Fibroblast of lung (primary cell): ENCODE measurements at regions not wholly inside any gene's neighbourhood (a gene's known extent, or its start where the extent isn't known, plus 50 kb on each side); places are given as distances from the start of the nearest gene placed in this dataset.

Source experiments
- DNase-seq, 2 donors: peaks; one replicate each; pipeline versions ENCODE4 v3.0.0 to v3.0.0-alpha.2; 2010; ENCODE audit warnings: low read depth in 2 of 2
- H2AFZ ChIP-seq: 2 replicates; pipeline ENCODE4 v1.5.1; 2012; ENCODE audit warnings: low read length, control low read depth, inconsistent platforms
- H3K27ac ChIP-seq: 2 replicates; pipeline ENCODE4 v1.5.1; 2011; ENCODE audit warnings: low read length, control low read depth; ENCODE audit not compliant: insufficient read depth
- H3K27me3 ChIP-seq: 2 replicates; pipeline ENCODE4 v1.5.1; 2011; ENCODE audit warnings: mild to moderate bottlenecking, low read length; ENCODE audit not compliant: control insufficient read depth, insufficient read depth
- H3K36me3 ChIP-seq: 2 replicates; pipeline ENCODE4 v1.5.1; 2011; ENCODE audit warnings: low read length; ENCODE audit not compliant: control insufficient read depth, insufficient read depth
- H3K4me1 ChIP-seq: 2 replicates; pipeline ENCODE4 v1.5.1; 2011; ENCODE audit warnings: low read length; ENCODE audit not compliant: control insufficient read depth, insufficient read depth; ENCODE audit errors: extremely low read depth
- H3K4me2 ChIP-seq: 2 replicates; pipeline ENCODE4 v1.5.1; 2011; ENCODE audit warnings: low read length, control low read depth; ENCODE audit not compliant: insufficient read depth; ENCODE audit errors: extremely low read depth
- H3K4me3 ChIP-seq, 4 experiments: fragments of 200-600 bp in 1 of 4; sonication (generic) in 1 of 4; replicated peaks in 1 of 4; 2 replicates each; pipeline ENCODE4 v1.5.1; 2011 to 2016; ENCODE audit warnings: low read length in 4 of 4, low read depth in 3 of 4, mild to moderate bottlenecking in 3 of 4, control low read depth in 2 of 4, inconsistent platforms in 1 of 4, mixed read lengths in 1 of 4; ENCODE audit not compliant: insufficient read depth in 1 of 4; ENCODE audit errors: control extremely low read depth in 1 of 4
- H3K79me2 ChIP-seq: 2 replicates; pipeline ENCODE4 v1.5.1; 2012; ENCODE audit warnings: mild to moderate bottlenecking, low read length, inconsistent platforms; ENCODE audit not compliant: control insufficient read depth, insufficient read depth
- H3K9ac ChIP-seq: 2 replicates; pipeline ENCODE4 v1.5.1; 2011; ENCODE audit warnings: mild to moderate bottlenecking, low read length, control low read depth; ENCODE audit not compliant: insufficient read depth
- H3K9me3 ChIP-seq: 2 replicates; pipeline ENCODE4 v1.5.1; 2012; ENCODE audit warnings: low read depth, low read length; ENCODE audit not compliant: control insufficient read depth, insufficient read depth
- H4K20me1 ChIP-seq: 2 replicates; pipeline ENCODE4 v1.5.1; 2011; ENCODE audit warnings: low read length; ENCODE audit not compliant: control insufficient read depth, insufficient read depth; ENCODE audit errors: extremely low read depth
- CTCF ChIP-seq, 2 donors: IDR thresholded peaks in 1 of 2; conservative IDR thresholded peaks in 1 of 2; 1 replicate in 1 of 2; 2 replicates in 1 of 2; pipeline ENCODE4 v1.5.1; 2011 to 2012; ENCODE audit warnings: low read length in 2 of 2, control low read depth in 1 of 2, inconsistent platforms in 1 of 2, low read depth in 1 of 2, mild to moderate bottlenecking in 1 of 2
- EZH2 ChIP-seq: IDR thresholded peaks from 2 replicates; pipeline ENCODE4 v1.5.1; 2012; ENCODE audit warnings: low read length, control low read depth, mild to moderate bottlenecking; ENCODE audit errors: missing control alignments

- no peak for DNase-seq
- H3K79me2 ChIP-seq: no peaks in the 10 kb centered on the region
- no peak overlapping the region for H3K9ac ChIP-seq
- no peak overlapping the region for H3K4me3 ChIP-seq
- no peak overlapping the region for H3K27ac ChIP-seq
- H3K4me2 ChIP-seq: no peak overlapping the region
- H3K36me3 ChIP-seq: peaks cover 2% of the 10 kb centered on the region
- no peaks in the 10 kb centered on the region for H3K9me3 ChIP-seq
- no peaks in the 10 kb centered on the region for H4K20me1 ChIP-seq
- no peaks in the 10 kb centered on the region for H3K27me3 ChIP-seq
- no peak for TF ChIP-seq EZH2
- TF ChIP-seq CTCF (conservative IDR thresholded peaks at IDR 0.05 in 1 of 2, IDR thresholded peaks at IDR 0.05 in 1 of 2; ENCODE audit: low read depth in 1 of 2, low read length in 2 of 2): no peak
- no peaks in the 10 kb centered on the region for H3K4me1 ChIP-seq
- no peak overlapping the region for H2AFZ ChIP-seq
These were observed 170.2 kb upstream of the NUDT6 start for GRCh38 chr4:123092586-123092985.

- no peaks in the 10 kb centered on the region for H3K27me3 ChIP-seq
- no peak overlapping the region for H2AFZ ChIP-seq
- TF ChIP-seq CTCF (conservative IDR thresholded peaks at IDR 0.05 in 1 of 2, IDR thresholded peaks at IDR 0.05 in 1 of 2; ENCODE audit: low read depth in 1 of 2, low read length in 2 of 2): no peak
- TF ChIP-seq EZH2: no peak
- H3K4me2 ChIP-seq: no peak overlapping the region
- H3K36me3 ChIP-seq: peaks cover 2% of the 10 kb centered on the region
- no peaks in the 10 kb centered on the region for H3K9me3 ChIP-seq
- no peak overlapping the region for H3K27ac ChIP-seq
- H4K20me1 ChIP-seq: no peaks in the 10 kb centered on the region
- no peak overlapping the region for H3K9ac ChIP-seq
- no peak for DNase-seq
- H3K79me2 ChIP-seq: no peaks in the 10 kb centered on the region
- H3K4me3 ChIP-seq: no peak overlapping the region
- H3K4me1 ChIP-seq: no peaks in the 10 kb centered on the region
These were observed 170.8 kb upstream of the NUDT6 start for GRCh38 chr4:123093236-123093635.

GRCh38 chr4:123096038-123096437 lies 173.6 kb upstream of the NUDT6 start:
- H3K79me2 ChIP-seq: no peaks in the 10 kb centered on the region
- H3K4me2 ChIP-seq: no peak overlapping the region
- no peak overlapping the region for H2AFZ ChIP-seq
- H3K4me1 ChIP-seq: no peaks in the 10 kb centered on the region
- H3K9ac ChIP-seq: no peak overlapping the region
- H3K4me3 ChIP-seq: no peak overlapping the region
- no peaks in the 10 kb centered on the region for H3K9me3 ChIP-seq
- no peaks in the 10 kb centered on the region for H3K36me3 ChIP-seq
- H3K27me3 ChIP-seq: no peaks in the 10 kb centered on the region
- H4K20me1 ChIP-seq: no peaks in the 10 kb centered on the region
- DNase-seq: peak in 1 of 2 donors; percentile 20
- no peak overlapping the region for H3K27ac ChIP-seq
- peak in 1 of 2 donors; percentile 30 for TF ChIP-seq CTCF (conservative IDR thresholded peaks at IDR 0.05 in 1 of 2, IDR thresholded peaks at IDR 0.05 in 1 of 2; ENCODE audit: low read depth in 1 of 2, low read length in 2 of 2)
- no peak for TF ChIP-seq EZH2
